Stomach (tissue), 4 donors: ENCODE measurements at regions not wholly inside any gene's neighbourhood (a gene's known extent, or its start where the extent isn't known, plus 50 kb on each side); places are given as distances from the start of the nearest gene placed in this dataset.
"Not testable (repeated sequence)": the region's sequence is repeated elsewhere in the genome, so short reads cannot be mapped to it uniquely, and the experiment has no call there.

ENCODE experiments used
- CTCF ChIP-seq, 7 experiments: fragments of 450-650 bp in 4 of 7; fragments of 200-600 bp in 3 of 7; sonication (generic) in 3 of 7; IDR thresholded peaks; one replicate each; pipeline ENCODE4 v1.5.1; 2016 to 2019; ENCODE audit warnings: antibody characterized with exemption in 7 of 7, control low read depth in 2 of 7, mild to moderate bottlenecking in 1 of 7
- EP300 ChIP-seq: sonication (generic); formaldehyde crosslinking; IDR thresholded peaks from one replicate; pipeline ENCODE4 v1.6.1; 2017; ENCODE audit warnings: antibody characterized with exemption

DNA sequence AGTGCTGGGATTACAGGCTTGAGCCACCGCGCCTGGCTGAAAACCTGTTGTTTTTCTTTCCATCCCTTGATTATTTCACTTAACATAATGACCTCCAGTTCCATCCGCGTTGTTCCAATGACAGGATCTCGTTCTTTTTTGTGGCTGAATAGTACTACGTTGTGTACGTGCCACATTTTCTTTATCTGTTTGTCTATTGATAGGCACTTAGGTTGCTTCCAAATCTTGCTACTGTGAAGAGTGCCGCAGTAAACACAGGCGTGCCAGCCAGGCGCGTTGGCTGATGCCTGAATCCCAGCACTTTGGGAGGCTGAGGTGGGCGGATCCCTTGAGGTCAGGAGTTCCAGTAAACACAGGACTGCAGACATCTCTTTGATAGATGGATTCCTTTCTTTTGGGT, 165.1 kb downstream of the LAT start:
- not testable (repeated sequence) for TF ChIP-seq CTCF (IDR thresholded peaks at IDR 0.05); EP300
